OCI-LY1 (cell line): ENCODE measurements at regions not wholly inside any gene's neighbourhood (a gene's known extent, or its start where the extent isn't known, plus 50 kb on each side); places are given as distances from the start of the nearest gene placed in this dataset.

Experiments used
- H2AFZ ChIP-seq: fragments of 200-600 bp; sonication (generic), shearing (Covaris generic); 2 replicates; pipeline ENCODE4 v1.6.0; 2014; ENCODE audit warnings: antibody characterized with exemption, mild to moderate bottlenecking, low read length
- H3F3A ChIP-seq: fragments of 200-600 bp; sonication (generic), shearing (Covaris generic); 2 replicates; pipeline ENCODE4 v1.6.0; 2014; ENCODE audit warnings: mild to moderate bottlenecking, antibody characterized with exemption, low read length, moderate library complexity; ENCODE audit not compliant: insufficient read depth
- H3K27ac ChIP-seq: fragments of 200-600 bp; sonication (generic); 2 replicates; pipeline ENCODE4 v1.5.1; 2014; ENCODE audit warnings: low read length, mixed run types, mild to moderate bottlenecking, low read depth; ENCODE audit not compliant: poor library complexity, severe bottlenecking
- H3K27me3 ChIP-seq: fragments of 200-600 bp; sonication (generic); 2 replicates; pipeline ENCODE4 v1.6.0; 2014; ENCODE audit warnings: antibody characterized with exemption, mild to moderate bottlenecking, low read length, moderate library complexity; ENCODE audit not compliant: insufficient read depth
- H3K36me3 ChIP-seq: fragments of 200-600 bp; sonication (generic); 2 replicates; pipeline ENCODE4 v1.6.1; 2014; ENCODE audit warnings: mild to moderate bottlenecking, antibody characterized with exemption, low read length, moderate library complexity, mixed read lengths; ENCODE audit not compliant: insufficient read depth
- H3K4me1 ChIP-seq: fragments of 200-600 bp; sonication (generic); 2 replicates; pipeline ENCODE4 v1.5.1; 2014; ENCODE audit warnings: mild to moderate bottlenecking, low read length, moderate library complexity; ENCODE audit not compliant: insufficient read depth, severe bottlenecking
- H3K4me2 ChIP-seq: fragments of 200-600 bp; sonication (generic), shearing (Covaris generic); 2 replicates; pipeline ENCODE4 v1.6.1; 2014; ENCODE audit warnings: low read length
- H3K4me3 ChIP-seq: fragments of 200-600 bp; sonication (generic); 2 replicates; pipeline ENCODE4 v1.5.1; 2014; ENCODE audit warnings: low read length, low read depth, mild to moderate bottlenecking, mixed read lengths; ENCODE audit not compliant: poor library complexity, severe bottlenecking
- H3K79me2 ChIP-seq: fragments of 200-600 bp; shearing (Covaris generic); 2 replicates; pipeline ENCODE4 v1.6.1; 2016; ENCODE audit warnings: mixed run types, low read length, mixed read lengths; ENCODE audit not compliant: insufficient read depth
- H3K9ac ChIP-seq: fragments of 200-600 bp; sonication (generic), shearing (Covaris generic); 2 replicates; pipeline ENCODE4 v1.6.1; 2014; ENCODE audit warnings: mild to moderate bottlenecking, low read length, mixed read lengths
- H3K9me2 ChIP-seq: fragments of 200-600 bp; sonication (generic), shearing (Covaris generic); 2 replicates; pipeline ENCODE4 v1.6.1; 2014; ENCODE audit warnings: low read depth, mild to moderate bottlenecking, low read length, mixed read lengths
- H3K9me3 ChIP-seq: fragments of 200-600 bp; shearing (Covaris generic); 2 replicates; pipeline ENCODE4 v1.6.1; 2014; ENCODE audit warnings: low read length, mixed read lengths
- H4K20me1 ChIP-seq: fragments of 200-600 bp; sonication (generic), shearing (Covaris generic); 2 replicates; pipeline ENCODE4 v1.6.0; 2016; ENCODE audit warnings: mild to moderate bottlenecking, low read length; ENCODE audit not compliant: insufficient read depth
- EZH2 ChIP-seq: fragments of 200-600 bp; sonication (generic), shearing (Covaris generic); IDR thresholded peaks from 2 replicates; pipeline ENCODE4 v1.8.0; 2017; ENCODE audit warnings: borderline replicate concordance, mixed run types, mild to moderate bottlenecking, antibody characterized with exemption, low read length, moderate library complexity, mixed read lengths
- TF ChIP-seq, protein P1 (sequence below): fragments of 200-600 bp; sonication (generic), shearing (Covaris generic); IDR thresholded peaks from 2 replicates; pipeline ENCODE4 v1.5.1; 2017; ENCODE audit warnings: mild to moderate bottlenecking, antibody characterized with exemption, low read length, moderate library complexity, mixed read lengths

DNA sequence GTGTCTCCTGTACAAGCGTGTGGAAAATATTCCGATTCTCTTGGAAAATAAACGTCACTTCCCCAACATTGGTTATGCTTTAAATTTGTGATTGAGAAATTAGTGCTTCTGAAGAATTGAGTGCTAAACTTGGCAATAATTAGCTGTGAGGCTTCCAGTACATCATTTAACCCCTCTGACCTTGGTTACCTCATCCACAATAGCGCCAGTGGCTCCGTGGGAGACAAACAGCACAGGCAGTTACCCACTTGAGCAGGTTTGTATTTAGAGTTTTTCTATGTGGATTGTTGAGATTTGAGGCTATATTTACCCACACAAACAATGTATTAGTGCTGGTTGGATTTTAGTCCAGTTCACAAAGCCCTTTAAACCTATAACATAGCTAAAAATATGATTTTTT lies 476.5 kb downstream of the NKX6-1 start:
- no peaks in the 10 kb centered on the region for H3K4me1 ChIP-seq
- no peaks in the 10 kb centered on the region for H3K9me3 ChIP-seq
- no peak overlapping the region for H3K4me2 ChIP-seq
- H3K27me3 ChIP-seq = no peaks in the 10 kb centered on the region
- H3K79me2 ChIP-seq = no peaks in the 10 kb centered on the region
- H4K20me1 ChIP-seq = no peaks in the 10 kb centered on the region
- H3K36me3 ChIP-seq = no peaks in the 10 kb centered on the region
- no peak overlapping the region for H3K4me3 ChIP-seq
- no peak overlapping the region for H2AFZ ChIP-seq
- H3K9me2 ChIP-seq = no peaks in the 10 kb centered on the region
- H3F3A ChIP-seq = no peaks in the 10 kb centered on the region
- TF ChIP-seq EZH2 = no peak
- TF ChIP-seq, protein P1, sequence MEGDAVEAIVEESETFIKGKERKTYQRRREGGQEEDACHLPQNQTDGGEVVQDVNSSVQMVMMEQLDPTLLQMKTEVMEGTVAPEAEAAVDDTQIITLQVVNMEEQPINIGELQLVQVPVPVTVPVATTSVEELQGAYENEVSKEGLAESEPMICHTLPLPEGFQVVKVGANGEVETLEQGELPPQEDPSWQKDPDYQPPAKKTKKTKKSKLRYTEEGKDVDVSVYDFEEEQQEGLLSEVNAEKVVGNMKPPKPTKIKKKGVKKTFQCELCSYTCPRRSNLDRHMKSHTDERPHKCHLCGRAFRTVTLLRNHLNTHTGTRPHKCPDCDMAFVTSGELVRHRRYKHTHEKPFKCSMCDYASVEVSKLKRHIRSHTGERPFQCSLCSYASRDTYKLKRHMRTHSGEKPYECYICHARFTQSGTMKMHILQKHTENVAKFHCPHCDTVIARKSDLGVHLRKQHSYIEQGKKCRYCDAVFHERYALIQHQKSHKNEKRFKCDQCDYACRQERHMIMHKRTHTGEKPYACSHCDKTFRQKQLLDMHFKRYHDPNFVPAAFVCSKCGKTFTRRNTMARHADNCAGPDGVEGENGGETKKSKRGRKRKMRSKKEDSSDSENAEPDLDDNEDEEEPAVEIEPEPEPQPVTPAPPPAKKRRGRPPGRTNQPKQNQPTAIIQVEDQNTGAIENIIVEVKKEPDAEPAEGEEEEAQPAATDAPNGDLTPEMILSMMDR = no peak
- H3K9ac ChIP-seq = no peak overlapping the region
- H3K27ac ChIP-seq = no peak overlapping the region

DNA sequence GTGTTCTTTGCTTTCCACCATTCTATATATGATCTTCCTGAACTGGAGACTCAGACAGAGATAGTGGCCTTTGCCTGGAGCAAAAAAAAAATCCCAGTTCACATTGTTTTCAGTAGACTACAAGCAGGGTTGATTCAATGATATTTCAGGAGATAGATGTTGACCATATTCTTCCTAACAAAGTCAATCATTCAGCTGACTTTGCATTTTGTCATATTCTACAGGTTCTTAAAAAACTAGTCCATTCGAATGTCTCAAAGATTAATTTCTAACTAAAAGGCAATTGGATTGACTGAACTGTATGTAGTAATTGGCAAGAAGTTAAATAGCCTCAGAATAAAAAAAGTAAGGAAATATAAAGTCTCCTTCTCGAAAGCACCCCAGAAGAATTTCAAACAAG lies 479.5 kb downstream of the NKX6-1 start:
- Histone ChIP-seq H3K9me3 (no peaks in the 10 kb centered on the region), H3K4me1 (no peaks in the 10 kb centered on the region), H3K9me2 (no peaks in the 10 kb centered on the region), H3F3A (no peaks in the 10 kb centered on the region), H3K79me2 (no peaks in the 10 kb centered on the region), H3K27ac (no peak overlapping the region), H3K27me3 (no peaks in the 10 kb centered on the region), H3K9ac (no peak overlapping the region), H3K36me3 (no peaks in the 10 kb centered on the region), H2AFZ (no peak overlapping the region), H4K20me1 (no peaks in the 10 kb centered on the region), H3K4me3 (no peak overlapping the region), H3K4me2 (no peak overlapping the region)
- TF ChIP-seq, protein P1 = no peak
- no peak for TF ChIP-seq EZH2

DNA sequence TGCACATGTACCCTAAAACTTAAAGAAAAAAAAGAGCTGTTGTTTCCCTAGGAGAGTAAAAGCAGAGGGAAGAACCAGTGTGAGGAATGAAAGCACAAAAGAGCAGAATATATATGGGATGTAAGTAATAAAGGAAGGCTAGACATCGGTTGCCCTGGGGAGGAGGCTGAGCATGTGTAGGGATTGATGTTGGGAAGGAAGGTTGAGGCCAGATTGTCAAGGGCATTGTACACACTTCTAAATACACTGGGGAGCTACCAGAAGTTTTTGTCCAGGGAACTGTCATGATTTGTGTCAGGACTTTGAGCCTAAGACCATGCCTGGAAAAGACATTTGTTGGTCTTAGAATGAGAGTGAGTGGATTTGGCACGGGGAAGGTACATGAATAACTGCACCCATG lies 467.1 kb downstream of the GPAT3 start:
- H3K79me2 ChIP-seq = no peaks in the 10 kb centered on the region
- no peaks in the 10 kb centered on the region for H3K9me2 ChIP-seq
- no peak overlapping the region for H3K27ac ChIP-seq
- no peak overlapping the region for H3K4me3 ChIP-seq
- no peaks in the 10 kb centered on the region for H3K27me3 ChIP-seq
- H3K4me2 ChIP-seq = no peak overlapping the region
- H3K36me3 ChIP-seq = no peaks in the 10 kb centered on the region
- no peaks in the 10 kb centered on the region; the same call in 1 of the 2 replicates for H3F3A ChIP-seq
- H2AFZ ChIP-seq = no peak overlapping the region
- H3K9me3 ChIP-seq = no peaks in the 10 kb centered on the region
- no peaks in the 10 kb centered on the region for H4K20me1 ChIP-seq
- no peak for TF ChIP-seq EZH2
- TF ChIP-seq, protein P1 = no peak
- H3K9ac ChIP-seq = no peak overlapping the region
- no peaks in the 10 kb centered on the region for H3K4me1 ChIP-seq
